ENCODE measurements at regions not wholly inside any gene's neighbourhood (a gene's known extent, or its start where the extent isn't known, plus 50 kb on each side); places are given as distances from the start of the nearest gene placed in this dataset.

- TF ChIP-seq POLR2AphosphoS5 (IDR thresholded peaks at IDR 0.05) = no peak
- no peak for TF ChIP-seq EP300 (IDR thresholded peaks at IDR 0.05)
- TF ChIP-seq CTCF (IDR thresholded peaks at IDR 0.05) = no peak
- TF ChIP-seq POLR2A (IDR thresholded peaks at IDR 0.05) = no peak
- intact Hi-C loops (cut with DNase I) = no loop called here
- Histone ChIP-seq H3K27ac (no peak overlapping the region), H3K27me3 (no peaks in the 10 kb centered on the region), H3K4me1 (no peaks in the 10 kb centered on the region), H3K9me3 (no peaks in the 10 kb centered on the region), H3K4me3 (no peak overlapping the region), H3K36me3 (no peaks in the 10 kb centered on the region)
- 85 to 93% methylated on average over 2 of the region's 2 CpGs for WGBS, 2 donors
- no peak for DNase-seq
Observed at GRCh38 chr2:195343540-195343939, 313.5 kb upstream of the SLC39A10 start.

- no peak for TF ChIP-seq EP300 (IDR thresholded peaks at IDR 0.05)
- TF ChIP-seq POLR2A (IDR thresholded peaks at IDR 0.05) = no peak
- no peak for TF ChIP-seq CTCF (IDR thresholded peaks at IDR 0.05)
- TF ChIP-seq POLR2AphosphoS5 (IDR thresholded peaks at IDR 0.05) = no peak
- no peaks in the 10 kb centered on the region for H3K9me3 ChIP-seq
- 34 to 70% methylated on average over 4 of the region's 4 CpGs for WGBS, 2 donors
- no peaks in the 10 kb centered on the region for H3K36me3 ChIP-seq
- H3K27ac ChIP-seq = no peak overlapping the region
- no peak overlapping the region for H3K4me3 ChIP-seq
- intact Hi-C loops (cut with DNase I) = no loop called here
- H3K4me1 ChIP-seq = no peaks in the 10 kb centered on the region
- no peak for DNase-seq
- no peaks in the 10 kb centered on the region for H3K27me3 ChIP-seq
Observed at GRCh38 chr2:195342061-195342460, 315.0 kb upstream of the SLC39A10 start.

- intact Hi-C loops (cut with DNase I) = no loop called here
- Histone ChIP-seq H3K4me3 (no peak overlapping the region), H3K4me1 (no peaks in the 10 kb centered on the region), H3K36me3 (no peaks in the 10 kb centered on the region), H3K27me3 (no peaks in the 10 kb centered on the region), H3K27ac (no peak overlapping the region), H3K9me3 (no peaks in the 10 kb centered on the region)
- TF ChIP-seq CTCF (IDR thresholded peaks at IDR 0.05) (no peak), POLR2AphosphoS5 (IDR thresholded peaks at IDR 0.05) (no peak), POLR2A (IDR thresholded peaks at IDR 0.05) (no peak), EP300 (IDR thresholded peaks at IDR 0.05) (no peak)
- WGBS, 2 donors = 96 to 100% methylated on average over 1 of the region's 1 CpG
- no peak for DNase-seq
Observed at GRCh38 chr2:195338856-195339255, 318.2 kb upstream of the SLC39A10 start.

- H3K4me3 ChIP-seq = no peak overlapping the region
- no peak overlapping the region for H3K27ac ChIP-seq
- no peaks in the 10 kb centered on the region for H3K4me1 ChIP-seq
- WGBS, 2 donors = 54 to 80% methylated on average over 2 of the region's 2 CpGs
- no peaks in the 10 kb centered on the region for H3K27me3 ChIP-seq
- TF ChIP-seq POLR2A (IDR thresholded peaks at IDR 0.05) (no peak), POLR2AphosphoS5 (IDR thresholded peaks at IDR 0.05) (no peak), EP300 (IDR thresholded peaks at IDR 0.05) (no peak), CTCF (IDR thresholded peaks at IDR 0.05) (no peak)
- no peak for DNase-seq
- no peaks in the 10 kb centered on the region for H3K36me3 ChIP-seq
- no peaks in the 10 kb centered on the region for H3K9me3 ChIP-seq
- intact Hi-C loops (cut with DNase I) = no loop called here
Observed at GRCh38 chr2:195337597-195337996, 319.4 kb upstream of the SLC39A10 start.

- intact Hi-C loops (cut with DNase I) = no loop called here
- Histone ChIP-seq H3K4me3 (no peak overlapping the region), H3K9me3 (peaks cover 0 to 4% (median 0%) of the 10 kb centered on the region in 4 donors), H3K4me1 (no peaks in the 10 kb centered on the region), H3K27ac (no peak overlapping the region), H3K27me3 (no peaks in the 10 kb centered on the region), H3K36me3 (no peaks in the 10 kb centered on the region)
- TF ChIP-seq CTCF (IDR thresholded peaks at IDR 0.05) (no peak), POLR2AphosphoS5 (IDR thresholded peaks at IDR 0.05) (no peak), EP300 (IDR thresholded peaks at IDR 0.05) (no peak), POLR2A (IDR thresholded peaks at IDR 0.05) (no peak)
- DNase-seq = no peak
Observed at GRCh38 chr2:195333869-195334268, 323.2 kb upstream of the SLC39A10 start.

Data from sigmoid colon (tissue), 6 donors.